HG02571 (cell line): ENCODE measurements at regions not wholly inside any gene's neighbourhood (a gene's known extent, or its start where the extent isn't known, plus 50 kb on each side); places are given as distances from the start of the nearest gene placed in this dataset.

ENCODE experiments used
- ATAC-seq: cut with Tn5 transposase; IDR thresholded peaks from one replicate; pipeline ENCODE4 v1.9.1; 2021; ENCODE audit warnings: mild to moderate bottlenecking, moderate library complexity; ENCODE audit not compliant: unreplicated experiment

- no peak for ATAC-seq
Observed at GRCh38 chr2:8391584-8391983, 290.3 kb upstream of the ID2 start.

- ATAC-seq: no peak
Observed at GRCh38 chr2:8392098-8392866, 289.6 kb upstream of the ID2 start.

DNA sequence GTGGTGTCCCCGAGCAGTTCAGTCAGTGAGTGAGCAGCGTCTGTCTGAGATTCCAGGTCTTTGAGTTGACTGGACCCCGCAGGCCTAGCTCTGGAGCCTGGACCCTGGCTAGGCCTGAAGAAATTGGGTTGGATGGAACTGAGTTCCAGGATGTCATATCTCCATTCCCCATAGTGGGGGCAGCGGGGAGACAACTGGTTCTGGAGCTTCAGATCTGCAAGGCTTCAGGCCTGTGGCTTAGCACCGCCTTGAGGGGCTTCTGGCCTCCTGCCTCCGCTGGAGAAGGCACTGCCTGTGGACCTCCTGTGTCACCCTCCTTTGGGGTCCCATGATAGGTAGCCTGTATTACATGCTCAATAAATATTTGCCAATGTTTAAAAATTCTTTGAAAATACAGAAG is 288.4 kb upstream of the ID2 start:
- no peak for ATAC-seq

DNA sequence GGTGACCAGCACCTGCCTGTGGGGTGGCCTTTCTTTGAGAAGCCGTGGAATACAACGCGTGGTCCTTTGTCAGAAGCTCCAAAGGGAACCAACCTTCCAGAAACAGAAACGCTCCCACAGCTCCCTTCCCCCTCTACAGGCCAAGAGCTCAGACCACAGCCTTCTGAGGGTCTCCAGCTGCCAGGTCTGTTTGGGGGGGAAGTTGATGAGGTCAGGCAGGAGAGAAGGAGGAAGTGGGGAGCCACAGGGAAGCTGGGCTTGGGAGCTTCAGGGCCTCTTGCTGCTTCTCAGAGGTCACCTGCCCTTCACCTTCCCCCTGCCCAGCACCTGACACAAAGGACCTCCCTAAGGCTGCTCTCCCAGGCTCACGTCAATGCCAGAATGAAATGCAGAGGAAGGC is 287.7 kb upstream of the ID2 start:
- no peak for ATAC-seq

GRCh38 chr2:8394569-8395359 is 287.1 kb upstream of the ID2 start:
- no peak for ATAC-seq

DNA sequence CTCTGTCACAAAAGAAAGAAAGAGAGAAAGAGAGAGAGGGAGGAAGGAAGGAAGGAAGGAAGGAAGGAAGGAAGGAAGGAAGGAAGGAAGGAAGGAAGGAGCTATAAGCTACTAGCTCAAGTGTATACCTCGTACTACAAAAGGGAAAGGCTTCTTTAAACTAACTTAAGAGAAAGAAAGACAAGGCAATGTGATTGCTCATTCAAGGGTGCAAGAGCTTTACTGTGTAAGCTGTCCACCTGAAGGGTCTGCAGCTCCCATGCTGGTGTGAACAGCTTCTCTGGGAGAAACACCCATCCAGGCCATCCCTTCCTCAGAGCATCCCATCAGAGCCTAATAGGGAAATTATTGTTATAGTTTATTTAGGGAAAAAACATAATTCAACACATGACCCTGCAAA is 286.1 kb upstream of the ID2 start:
- ATAC-seq: no peak

GRCh38 chr2:8398040-8398668 is 283.7 kb upstream of the ID2 start:
- no peak for ATAC-seq

DNA sequence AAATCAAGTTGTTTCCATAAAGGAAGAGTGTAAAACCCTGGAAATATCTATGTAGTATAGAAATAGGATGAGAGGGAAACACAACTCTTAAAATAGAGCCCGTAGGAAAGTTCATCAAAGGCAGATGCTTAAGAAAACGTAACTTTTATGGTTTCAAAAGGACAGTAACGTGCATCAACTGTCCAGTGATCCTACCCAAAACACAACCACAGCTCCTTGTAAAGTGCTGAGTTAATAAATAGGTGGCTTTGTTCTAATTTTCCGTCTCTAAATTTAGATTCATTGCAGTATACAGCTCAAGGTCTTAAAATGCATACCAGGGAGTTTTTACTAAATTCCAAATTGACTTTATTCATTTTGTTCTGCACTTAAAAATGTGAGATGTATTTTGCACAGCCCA is 282.1 kb upstream of the ID2 start:
- no peak for ATAC-seq

GRCh38 chr2:8400196-8400595 is 281.7 kb upstream of the ID2 start:
- ATAC-seq: no peak

- ATAC-seq: no peak
Observed at GRCh38 chr2:8402222-8402621, 279.6 kb upstream of the ID2 start.

DNA sequence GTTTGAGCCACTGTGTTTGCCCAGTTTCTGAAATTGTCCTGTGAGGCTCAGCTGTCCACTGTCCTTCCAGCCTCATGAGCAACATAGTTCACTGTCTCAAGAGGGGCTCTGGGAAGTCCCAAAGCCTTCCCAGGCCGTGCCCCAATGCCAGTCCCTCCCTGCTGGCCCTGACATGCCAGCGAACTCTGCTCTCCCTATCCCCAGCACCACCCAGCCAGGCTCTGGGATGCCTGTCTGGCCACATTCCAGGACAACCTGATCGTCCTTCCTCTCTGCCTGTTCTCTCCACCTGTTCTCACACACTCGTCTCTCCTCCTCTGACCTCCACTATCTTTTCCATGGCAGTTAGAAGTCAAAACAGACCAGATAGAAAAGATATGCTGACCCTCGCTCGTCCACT is 278.0 kb upstream of the ID2 start:
- ATAC-seq: no peak

GRCh38 chr2:8405334-8405733 is 276.5 kb upstream of the ID2 start:
- no peak for ATAC-seq

DNA sequence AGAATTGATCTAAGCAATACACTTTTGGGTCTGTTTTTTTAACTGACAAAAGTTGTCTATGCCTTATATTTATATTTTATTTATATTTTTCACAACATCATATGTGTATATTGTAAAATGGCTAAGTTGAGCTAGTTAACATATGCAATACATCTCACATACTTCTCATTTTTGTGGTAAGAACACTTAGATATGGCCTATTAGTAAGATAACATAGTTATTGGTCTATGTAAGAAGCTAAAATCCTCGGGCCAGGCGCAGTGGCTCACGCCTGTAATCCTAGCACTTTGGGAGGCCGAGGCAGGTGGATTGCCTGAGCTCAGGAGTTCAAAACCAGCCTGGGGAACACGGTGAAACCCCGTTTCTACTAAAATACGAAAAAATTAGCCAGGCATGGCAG is 275.6 kb upstream of the ID2 start:
- ATAC-seq: no peak

- ATAC-seq: no peak
Observed at GRCh38 chr2:8407332-8407731, 274.5 kb upstream of the ID2 start.

GRCh38 chr2:8408560-8409460 is 273.0 kb upstream of the ID2 start:
- ATAC-seq: peak; percentile 91

DNA sequence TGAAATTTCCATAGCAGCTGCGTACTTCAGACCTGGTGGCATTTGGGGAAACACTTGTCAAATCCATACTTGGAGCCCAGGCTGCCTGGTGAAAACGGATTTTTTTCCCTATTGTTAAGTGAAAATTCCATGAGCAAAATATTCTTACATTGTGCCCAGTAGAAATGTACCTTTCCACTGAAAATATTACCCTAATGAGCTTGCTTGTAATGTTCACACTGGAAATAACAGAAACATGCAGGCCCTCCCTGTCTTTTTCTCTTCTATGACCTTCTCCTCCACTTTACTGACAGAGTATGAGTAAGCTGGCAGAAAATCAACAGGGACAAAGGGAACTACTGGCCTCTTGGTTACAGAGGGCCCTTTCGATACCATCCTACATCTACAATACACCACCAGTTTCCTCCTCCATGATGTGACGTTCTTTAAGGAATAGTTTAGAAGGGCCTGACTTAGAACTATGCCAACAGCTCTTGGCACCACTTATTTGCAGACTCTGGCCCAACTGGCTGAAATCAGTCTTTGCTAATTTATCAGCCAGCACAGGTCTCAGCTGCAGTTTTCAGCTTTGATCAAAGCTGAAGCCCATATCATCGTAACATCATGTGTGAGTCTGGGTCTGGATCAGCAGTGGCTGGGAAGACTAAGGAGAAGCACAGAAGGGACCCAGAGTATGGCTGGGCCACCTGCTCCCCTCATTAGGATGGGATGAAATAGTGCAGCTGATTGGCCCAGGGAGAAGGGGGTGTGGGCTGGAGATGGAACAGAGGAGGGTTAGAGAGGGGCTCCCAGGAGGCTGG is 272.2 kb upstream of the ID2 start:
- no peak for ATAC-seq

GRCh38 chr2:8412082-8412481 is 269.8 kb upstream of the ID2 start:
- no peak for ATAC-seq

- ATAC-seq: no peak
Observed at GRCh38 chr2:8412586-8412985, 269.3 kb upstream of the ID2 start.

- no peak for ATAC-seq
Observed at GRCh38 chr2:8413589-8414135, 268.2 kb upstream of the ID2 start.
